WTC11 (cell line): ENCODE measurements at regions not wholly inside any gene's neighbourhood (a gene's known extent, or its start where the extent isn't known, plus 50 kb on each side); places are given as distances from the start of the nearest gene placed in this dataset.

ENCODE experiments used
- ARID4B ChIP-seq: sonication (generic); formaldehyde crosslinking; IDR thresholded peaks from 2 replicates; pipeline ENCODE4 v1.8.0; 2023; ENCODE audit warnings: missing genetic modification reagents, mild to moderate bottlenecking, borderline replicate concordance
- CTCF ChIP-seq: fragments of 200-600 bp; IDR thresholded peaks from 2 replicates; pipeline ENCODE4 v1.8.0; 2022; ENCODE audit warnings: antibody characterized with exemption
- FOXK1 ChIP-seq: sonication (generic); formaldehyde crosslinking; IDR thresholded peaks from 2 replicates; pipeline ENCODE4 v1.8.0; 2022; ENCODE audit warnings: mild to moderate bottlenecking, moderate library complexity, missing genetic modification reagents
- RELA ChIP-seq: sonication (generic); formaldehyde crosslinking; IDR thresholded peaks from 2 replicates; pipeline ENCODE4 v1.8.1; 2022; ENCODE audit warnings: missing genetic modification reagents, mild to moderate bottlenecking, borderline replicate concordance
- TEAD1 ChIP-seq: sonication (generic); formaldehyde crosslinking; IDR thresholded peaks from 2 replicates; pipeline ENCODE4 v1.8.0; 2022; ENCODE audit warnings: mild to moderate bottlenecking, missing genetic modification reagents
- ZNF219 ChIP-seq: sonication (generic); formaldehyde crosslinking; IDR thresholded peaks from 2 replicates; pipeline ENCODE4 v1.8.0; 2023; ENCODE audit warnings: missing genetic modification reagents, mild to moderate bottlenecking, borderline replicate concordance
- ZNF512 ChIP-seq: sonication (generic); formaldehyde crosslinking; IDR thresholded peaks from 2 replicates; pipeline ENCODE4 v1.8.1; 2022; ENCODE audit warnings: missing genetic modification reagents, borderline replicate concordance

GRCh38 chr1:79264975-79265818 lies 258.7 kb upstream of the ADGRL4 start:
- TF ChIP-seq CTCF (no peak), ZNF512 (CRISPR knock-in tag) (no peak), RELA (no peak), TEAD1 (CRISPR knock-in tag) (no peak), FOXK1 (CRISPR knock-in tag) (no peak), ARID4B (CRISPR knock-in tag) (no peak), ZNF219 (CRISPR knock-in tag) (no peak)
